IPS-20b (cell line): ENCODE measurements at regions not wholly inside any gene's neighbourhood (a gene's known extent, or its start where the extent isn't known, plus 50 kb on each side); places are given as distances from the start of the nearest gene placed in this dataset.
"Not testable (repeated sequence)": the region's sequence is repeated elsewhere in the genome, so short reads cannot be mapped to it uniquely, and the experiment has no call there.

Source experiments
- H3K27ac ChIP-seq: one replicate; pipeline ENCODE4 v1.5.1; 2013; ENCODE audit warnings: low read length
- H3K27me3 ChIP-seq: 2 replicates; pipeline ENCODE4 v1.6.1; 2013; ENCODE audit warnings: mild to moderate bottlenecking, low read length, inconsistent platforms; ENCODE audit not compliant: insufficient read depth
- H3K36me3 ChIP-seq: 2 replicates; pipeline ENCODE4 v1.6.1; 2013; ENCODE audit warnings: low read depth, mild to moderate bottlenecking, inconsistent platforms, low read length, moderate library complexity; ENCODE audit not compliant: insufficient read depth
- H3K4me1 ChIP-seq: 2 replicates; pipeline ENCODE4 v1.6.1; 2013; ENCODE audit warnings: mild to moderate bottlenecking, control low read depth, inconsistent platforms, low read length, moderate library complexity; ENCODE audit not compliant: insufficient read depth
- H3K4me3 ChIP-seq: 2 replicates; pipeline ENCODE4 v1.5.1; 2013; ENCODE audit warnings: mild to moderate bottlenecking, low read length, inconsistent platforms
- H3K9ac ChIP-seq: 2 replicates; pipeline ENCODE4 v1.6.1; 2013; ENCODE audit warnings: low read depth, mild to moderate bottlenecking, inconsistent platforms, low read length, moderate library complexity
- H3K9me3 ChIP-seq: 2 replicates; pipeline ENCODE4 v1.6.1; 2013; ENCODE audit warnings: mild to moderate bottlenecking, low read depth, low read length, inconsistent platforms; ENCODE audit not compliant: insufficient read depth

GRCh38 chr3:94377123-94377696, 314.3 kb downstream of the NSUN3 start:
- not testable (repeated sequence) for H3K4me3 ChIP-seq, H3K9ac ChIP-seq, H3K27me3 ChIP-seq, H3K27ac ChIP-seq, H3K9me3 ChIP-seq, H3K36me3 ChIP-seq
- H3K4me1 ChIP-seq = peaks cover 15% of the 10 kb centered on the region; the same call in 1 of the 2 replicates

- not testable (repeated sequence) for H3K9me3 ChIP-seq, H3K9ac ChIP-seq, H3K27me3 ChIP-seq, H3K4me3 ChIP-seq, H3K27ac ChIP-seq, H3K36me3 ChIP-seq
- H3K4me1 ChIP-seq = peaks cover 15% of the 10 kb centered on the region; the same call in 1 of the 2 replicates
Observed at GRCh38 chr3:94377863-94378262, 315.0 kb downstream of the NSUN3 start.

- H3K4me1 ChIP-seq = peaks cover 14% of the 10 kb centered on the region; the same call in 1 of the 2 replicates
- no peak overlapping the region for H3K4me3 ChIP-seq
- no peaks in the 10 kb centered on the region for H3K27me3 ChIP-seq
- H3K9me3 ChIP-seq = no peaks in the 10 kb centered on the region
- H3K27ac ChIP-seq = no peak overlapping the region
- no peaks in the 10 kb centered on the region for H3K36me3 ChIP-seq
- H3K9ac ChIP-seq = no peak overlapping the region
Observed at GRCh38 chr3:94378322-94378721, 315.5 kb downstream of the NSUN3 start.

- H3K4me3 ChIP-seq = no peak overlapping the region
- H3K27me3 ChIP-seq = no peaks in the 10 kb centered on the region
- peaks cover 5% of the 10 kb centered on the region; the same call in 1 of the 2 replicates for H3K4me1 ChIP-seq
- H3K36me3 ChIP-seq = no peaks in the 10 kb centered on the region
- no peak overlapping the region for H3K9ac ChIP-seq
- H3K9me3 ChIP-seq = no peaks in the 10 kb centered on the region
- no peak overlapping the region for H3K27ac ChIP-seq
Observed at GRCh38 chr3:94379264-94379663, 316.4 kb downstream of the NSUN3 start.

GRCh38 chr3:94394885-94395284, 332.0 kb downstream of the NSUN3 start:
- no peaks in the 10 kb centered on the region for H3K36me3 ChIP-seq
- H3K4me1 ChIP-seq = no peaks in the 10 kb centered on the region
- H3K9ac ChIP-seq = no peak overlapping the region
- no peaks in the 10 kb centered on the region for H3K27me3 ChIP-seq
- H3K9me3 ChIP-seq = no peaks in the 10 kb centered on the region
- H3K27ac ChIP-seq = no peak overlapping the region
- H3K4me3 ChIP-seq = no peak overlapping the region

GRCh38 chr3:94395851-94396250, 333.0 kb downstream of the NSUN3 start:
- H3K27ac ChIP-seq = no peak overlapping the region
- no peaks in the 10 kb centered on the region for H3K27me3 ChIP-seq
- no peak overlapping the region for H3K9ac ChIP-seq
- H3K9me3 ChIP-seq = no peaks in the 10 kb centered on the region
- H3K36me3 ChIP-seq = no peaks in the 10 kb centered on the region
- H3K4me3 ChIP-seq = no peak overlapping the region
- no peaks in the 10 kb centered on the region for H3K4me1 ChIP-seq

DNA sequence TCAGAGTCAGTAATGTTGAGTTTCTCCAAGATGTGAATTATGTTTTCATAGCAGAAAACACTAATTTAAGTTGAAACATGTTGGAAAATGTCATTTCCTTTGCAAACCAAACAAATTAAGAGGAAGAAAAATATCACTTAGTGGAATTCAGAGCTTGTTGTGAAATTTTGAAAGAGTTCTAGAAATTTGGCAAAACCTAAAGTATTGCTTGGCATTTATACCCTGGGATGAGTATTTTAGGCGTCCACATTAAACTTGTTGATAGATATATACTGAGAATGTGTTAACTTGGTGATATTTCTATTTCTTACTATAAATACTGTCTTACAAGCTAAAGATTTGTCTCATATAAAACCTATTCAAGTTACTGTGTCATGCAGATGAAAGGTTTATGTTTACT, 335.2 kb downstream of the NSUN3 start:
- H3K4me1 ChIP-seq = no peaks in the 10 kb centered on the region
- no peaks in the 10 kb centered on the region for H3K36me3 ChIP-seq
- H3K4me3 ChIP-seq = no peak overlapping the region
- H3K9me3 ChIP-seq = no peaks in the 10 kb centered on the region
- no peak overlapping the region for H3K9ac ChIP-seq
- H3K27ac ChIP-seq = no peak overlapping the region
- H3K27me3 ChIP-seq = no peaks in the 10 kb centered on the region

DNA sequence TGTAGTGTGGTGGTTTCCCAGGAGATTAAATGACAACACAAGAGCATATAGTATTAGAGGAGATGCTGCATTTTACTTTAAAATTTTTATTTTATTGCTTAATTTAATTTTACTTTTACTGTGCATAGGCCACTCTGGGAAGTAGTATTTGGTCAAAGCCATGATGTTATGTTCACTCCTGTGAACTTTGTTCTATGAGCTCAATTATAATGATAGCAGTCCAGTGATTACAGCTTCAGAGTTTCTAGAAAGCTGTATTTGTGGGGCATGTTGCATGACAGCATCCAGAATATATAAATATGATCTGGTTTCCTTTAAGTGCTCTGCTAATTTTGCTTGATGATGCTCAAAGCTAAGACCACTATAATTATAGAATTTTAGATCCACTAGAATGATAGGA, 338.6 kb downstream of the NSUN3 start:
- no peaks in the 10 kb centered on the region for H3K27me3 ChIP-seq
- no peak overlapping the region for H3K27ac ChIP-seq

GRCh38 chr3:94402126-94402525, 339.3 kb downstream of the NSUN3 start:
- no peaks in the 10 kb centered on the region for H3K9me3 ChIP-seq

More for the DNA sequence above, 338.6 kb downstream of the NSUN3 start:
- H3K9me3 ChIP-seq = no peaks in the 10 kb centered on the region
- no peaks in the 10 kb centered on the region for H3K36me3 ChIP-seq
- H3K4me3 ChIP-seq = no peak overlapping the region
- no peak overlapping the region for H3K9ac ChIP-seq
- no peaks in the 10 kb centered on the region for H3K4me1 ChIP-seq

DNA sequence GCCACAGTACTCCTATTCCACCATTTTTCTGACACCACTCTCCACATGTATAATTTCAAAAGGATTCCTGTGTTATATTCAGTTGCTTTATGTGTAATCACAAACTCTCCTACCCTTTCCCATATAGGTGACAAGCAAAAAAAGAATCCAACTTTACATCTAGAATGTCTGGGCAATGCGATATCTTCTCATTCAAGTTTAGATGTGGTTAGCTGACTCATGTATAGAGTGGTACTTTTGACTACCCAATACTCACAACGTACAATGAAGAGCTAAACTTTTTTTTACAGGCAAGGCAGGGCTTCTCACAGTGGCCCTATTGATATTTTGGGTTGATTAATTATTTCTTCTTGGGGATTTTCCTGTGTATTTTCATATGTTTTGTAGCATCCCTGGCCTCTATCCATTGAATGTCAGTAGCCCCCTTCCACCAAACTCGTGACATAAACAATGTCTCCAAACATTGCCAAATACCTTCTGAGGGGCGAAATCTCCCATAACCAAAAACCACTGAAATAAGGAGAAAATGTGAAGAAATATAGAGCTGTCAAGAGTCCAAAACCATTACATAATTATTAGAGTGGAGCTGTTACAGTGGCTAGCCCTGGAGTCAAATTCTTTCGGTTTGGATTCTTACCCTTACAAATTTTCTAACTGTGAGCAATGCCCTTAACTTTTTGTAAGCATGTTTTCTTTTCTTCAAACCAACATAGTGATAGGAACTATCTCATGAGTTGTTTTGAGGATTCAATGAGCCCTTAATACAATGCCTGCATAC, 342.6 kb downstream of the NSUN3 start:
- no peak overlapping the region for H3K9ac ChIP-seq
- H3K4me3 ChIP-seq = no peak overlapping the region
- H3K27ac ChIP-seq = no peak overlapping the region
- H3K9me3 ChIP-seq = no peaks in the 10 kb centered on the region
- H3K27me3 ChIP-seq = no peaks in the 10 kb centered on the region
- no peaks in the 10 kb centered on the region for H3K4me1 ChIP-seq
- no peaks in the 10 kb centered on the region for H3K36me3 ChIP-seq

More at GRCh38 chr3:94402126-94402525, 339.3 kb downstream of the NSUN3 start:
- Histone ChIP-seq H3K36me3 (no peaks in the 10 kb centered on the region), H3K27ac (no peak overlapping the region), H3K9ac (no peak overlapping the region), H3K27me3 (no peaks in the 10 kb centered on the region), H3K4me3 (no peak overlapping the region), H3K4me1 (no peaks in the 10 kb centered on the region)

GRCh38 chr3:94406595-94406994, 343.7 kb downstream of the NSUN3 start:
- Histone ChIP-seq H3K9ac (no peak overlapping the region), H3K4me3 (no peak overlapping the region), H3K9me3 (no peaks in the 10 kb centered on the region), H3K27ac (no peak overlapping the region), H3K4me1 (no peaks in the 10 kb centered on the region), H3K27me3 (no peaks in the 10 kb centered on the region), H3K36me3 (no peaks in the 10 kb centered on the region)

GRCh38 chr3:94412936-94413335, 350.1 kb downstream of the NSUN3 start:
- peak overlapping the region; percentile 34 for H3K27ac ChIP-seq
- not testable (repeated sequence) for H3K9me3 ChIP-seq, H3K27me3 ChIP-seq, H3K9ac ChIP-seq, H3K36me3 ChIP-seq
- H3K4me1 ChIP-seq = peaks cover 14% of the 10 kb centered on the region
- peak overlapping the region; percentile 13; the same call in 1 of the 2 replicates for H3K4me3 ChIP-seq
